Activated T-helper 1 cell treated with Interleukin-2 at 50 U/mL for 16 hours (primary cell): ENCODE measurements at regions not wholly inside any gene's neighbourhood (a gene's known extent, or its start where the extent isn't known, plus 50 kb on each side); places are given as distances from the start of the nearest gene placed in this dataset.
"Not testable (repeated sequence)": the region's sequence is repeated elsewhere in the genome, so short reads cannot be mapped to it uniquely, and the experiment has no call there.

Experiments used
- DNase-seq: peaks from one replicate; pipeline ENCODE4 v3.0.0-alpha.2; 2020; ENCODE audit warnings: low read depth

GRCh38 chr13:24618011-24618955 lies 61.9 kb upstream of the ATP12A start:
- peak; percentile 32 for DNase-seq

GRCh38 chr13:24619282-24619681 lies 60.9 kb upstream of the ATP12A start:
- no peak for DNase-seq

- not testable (repeated sequence) for DNase-seq
These were observed 57.6 kb upstream of the ATP12A start for GRCh38 chr13:24622481-24623148.

GRCh38 chr13:24623149-24623665 lies 57.0 kb upstream of the ATP12A start:
- DNase-seq = no peak

GRCh38 chr13:24624363-24624762 lies 55.8 kb upstream of the ATP12A start:
- no peak for DNase-seq

- no peak for DNase-seq
These were observed 55.4 kb upstream of the ATP12A start for GRCh38 chr13:24624801-24625231.

GRCh38 chr13:24625331-24625731 lies 54.9 kb upstream of the ATP12A start:
- no peak for DNase-seq

- DNase-seq = no peak
These were observed 54.0 kb upstream of the ATP12A start for GRCh38 chr13:24625870-24626849.

GRCh38 chr13:24627090-24627714 lies 53.0 kb upstream of the ATP12A start:
- no peak for DNase-seq

GRCh38 chr13:24627946-24628345 lies 52.3 kb upstream of the ATP12A start:
- no peak for DNase-seq

GRCh38 chr13:24629320-24629719 lies 50.9 kb upstream of the ATP12A start:
- no peak for DNase-seq

GRCh38 chr13:24630121-24630520 lies 50.1 kb upstream of the ATP12A start:
- no peak for DNase-seq
